ENCODE measurements at regions not wholly inside any gene's neighbourhood (a gene's known extent, or its start where the extent isn't known, plus 50 kb on each side); places are given as distances from the start of the nearest gene placed in this dataset.

GRCh38 chr6:164502833-164503232, 806.6 kb downstream of the C6orf118 start:
- TF ChIP-seq YY1 (IDR thresholded peaks at IDR 0.05; ENCODE audit: low read depth) (no peak), MAX (IDR thresholded peaks at IDR 0.05) (no peak), EP300 (IDR thresholded peaks at IDR 0.05; ENCODE audit: borderline replicate concordance) (no peak), CEBPB (IDR thresholded peaks at IDR 0.05) (no peak), RAD21 (IDR thresholded peaks at IDR 0.05; ENCODE audit: low read depth) (no peak), EGR1 (IDR thresholded peaks at IDR 0.05) (no peak), TEAD4 (IDR thresholded peaks at IDR 0.05) (no peak), TAF1 (IDR thresholded peaks at IDR 0.05; ENCODE audit: low read depth) (no peak), NFIC (IDR thresholded peaks at IDR 0.05) (no peak), ZBTB7A (IDR thresholded peaks at IDR 0.05; ENCODE audit: low read depth) (no peak), FOXM1 (IDR thresholded peaks at IDR 0.05; ENCODE audit: borderline replicate concordance, low read depth) (no peak), CREB1 (IDR thresholded peaks at IDR 0.05; ENCODE audit: low read depth) (no peak)
- TF ChIP-seq, protein P1, sequence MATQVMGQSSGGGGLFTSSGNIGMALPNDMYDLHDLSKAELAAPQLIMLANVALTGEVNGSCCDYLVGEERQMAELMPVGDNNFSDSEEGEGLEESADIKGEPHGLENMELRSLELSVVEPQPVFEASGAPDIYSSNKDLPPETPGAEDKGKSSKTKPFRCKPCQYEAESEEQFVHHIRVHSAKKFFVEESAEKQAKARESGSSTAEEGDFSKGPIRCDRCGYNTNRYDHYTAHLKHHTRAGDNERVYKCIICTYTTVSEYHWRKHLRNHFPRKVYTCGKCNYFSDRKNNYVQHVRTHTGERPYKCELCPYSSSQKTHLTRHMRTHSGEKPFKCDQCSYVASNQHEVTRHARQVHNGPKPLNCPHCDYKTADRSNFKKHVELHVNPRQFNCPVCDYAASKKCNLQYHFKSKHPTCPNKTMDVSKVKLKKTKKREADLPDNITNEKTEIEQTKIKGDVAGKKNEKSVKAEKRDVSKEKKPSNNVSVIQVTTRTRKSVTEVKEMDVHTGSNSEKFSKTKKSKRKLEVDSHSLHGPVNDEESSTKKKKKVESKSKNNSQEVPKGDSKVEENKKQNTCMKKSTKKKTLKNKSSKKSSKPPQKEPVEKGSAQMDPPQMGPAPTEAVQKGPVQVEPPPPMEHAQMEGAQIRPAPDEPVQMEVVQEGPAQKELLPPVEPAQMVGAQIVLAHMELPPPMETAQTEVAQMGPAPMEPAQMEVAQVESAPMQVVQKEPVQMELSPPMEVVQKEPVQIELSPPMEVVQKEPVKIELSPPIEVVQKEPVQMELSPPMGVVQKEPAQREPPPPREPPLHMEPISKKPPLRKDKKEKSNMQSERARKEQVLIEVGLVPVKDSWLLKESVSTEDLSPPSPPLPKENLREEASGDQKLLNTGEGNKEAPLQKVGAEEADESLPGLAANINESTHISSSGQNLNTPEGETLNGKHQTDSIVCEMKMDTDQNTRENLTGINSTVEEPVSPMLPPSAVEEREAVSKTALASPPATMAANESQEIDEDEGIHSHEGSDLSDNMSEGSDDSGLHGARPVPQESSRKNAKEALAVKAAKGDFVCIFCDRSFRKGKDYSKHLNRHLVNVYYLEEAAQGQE (IDR thresholded peaks at IDR 0.05; ENCODE audit: low read depth) = no peak
- TF ChIP-seq, protein P2, sequence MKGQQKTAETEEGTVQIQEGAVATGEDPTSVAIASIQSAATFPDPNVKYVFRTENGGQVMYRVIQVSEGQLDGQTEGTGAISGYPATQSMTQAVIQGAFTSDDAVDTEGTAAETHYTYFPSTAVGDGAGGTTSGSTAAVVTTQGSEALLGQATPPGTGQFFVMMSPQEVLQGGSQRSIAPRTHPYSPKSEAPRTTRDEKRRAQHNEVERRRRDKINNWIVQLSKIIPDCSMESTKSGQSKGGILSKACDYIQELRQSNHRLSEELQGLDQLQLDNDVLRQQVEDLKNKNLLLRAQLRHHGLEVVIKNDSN (IDR thresholded peaks at IDR 0.05) = no peak
